ENCODE measurements at regions not wholly inside any gene's neighbourhood (a gene's known extent, or its start where the extent isn't known, plus 50 kb on each side); places are given as distances from the start of the nearest gene placed in this dataset.
A peak's percentile ranks its signal among the peaks of the same experiment; 100 is the strongest.
"Not testable (repeated sequence)": the region's sequence is repeated elsewhere in the genome, so short reads cannot be mapped to it uniquely, and the experiment has no call there.

- peak in 1 of 2 donors; percentile 29 for DNase-seq
Measured at GRCh38 chr9:111276431-111277128, 53.4 kb downstream of the OR2K2 start.

DNA sequence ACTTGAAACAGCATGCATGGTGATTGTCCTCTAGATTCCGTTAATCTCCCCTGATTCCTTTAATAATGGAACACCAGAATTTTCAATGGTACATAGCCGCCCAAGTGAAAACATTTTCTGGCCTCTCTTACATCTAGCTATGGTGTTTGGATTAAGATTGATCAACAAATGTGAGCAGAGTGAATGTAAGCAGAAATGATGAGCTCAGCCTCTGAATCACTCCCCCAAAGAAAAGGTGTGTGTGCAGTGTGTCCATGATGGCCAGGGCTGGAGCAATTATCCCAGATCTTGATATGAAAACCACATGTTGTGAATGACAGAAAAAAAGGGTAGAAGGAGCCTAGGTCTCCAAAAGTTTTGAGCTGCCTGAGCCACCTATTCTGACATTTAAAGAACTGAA lies 55.3 kb downstream of the OR2K2 start:
- no peak for DNase-seq

GRCh38 chr9:111272581-111272980 lies 57.4 kb downstream of the OR2K2 start:
- no peak for DNase-seq

DNA sequence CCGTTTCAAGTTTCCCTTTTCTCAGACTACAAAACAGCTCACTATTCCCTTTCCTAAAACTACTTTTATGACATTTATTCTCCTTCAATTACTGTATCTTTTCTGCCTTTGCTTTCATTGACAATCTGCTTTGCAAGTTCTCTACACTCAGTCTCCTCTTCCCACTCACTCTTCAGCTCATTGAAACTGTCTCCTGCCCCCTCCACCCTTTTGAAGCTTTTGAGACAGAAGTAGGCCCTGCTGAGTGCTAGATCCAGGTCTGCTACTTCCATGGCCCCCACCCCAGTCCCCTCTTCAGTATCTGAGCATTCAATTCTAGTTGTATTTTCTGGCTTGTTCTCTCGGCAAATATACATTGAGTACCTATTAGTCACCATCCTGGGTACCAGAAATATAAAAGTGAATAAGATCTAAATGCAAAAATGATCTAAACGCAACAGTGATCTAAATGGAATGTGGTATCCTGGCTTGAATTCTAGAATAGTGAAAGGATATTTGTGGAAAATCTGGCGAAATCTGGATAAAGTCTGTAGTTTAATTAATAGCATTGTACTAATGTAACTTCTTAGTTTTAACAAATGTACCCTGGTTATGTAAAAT lies 58.4 kb downstream of the OR2K2 start:
- DNase-seq = no peak

DNA sequence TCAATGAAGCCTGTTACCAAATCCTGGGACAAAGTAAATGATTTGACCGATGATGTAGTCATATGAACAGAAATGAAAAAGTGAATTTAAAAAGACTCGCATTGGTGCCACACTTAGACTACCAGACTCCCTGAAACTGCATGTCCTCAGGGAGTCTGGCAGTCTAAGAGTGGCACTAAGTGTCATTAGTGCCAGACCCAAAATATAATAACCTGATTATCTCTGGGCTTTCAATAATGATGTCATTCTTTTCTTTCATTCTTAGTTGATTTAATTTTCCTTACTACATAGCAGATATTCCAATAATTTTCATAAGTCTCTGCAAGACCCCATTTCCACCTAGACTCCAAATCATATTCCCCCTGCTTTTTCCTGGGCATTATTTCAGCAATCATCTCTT lies 59.0 kb downstream of the OR2K2 start:
- DNase-seq = no peak

DNA sequence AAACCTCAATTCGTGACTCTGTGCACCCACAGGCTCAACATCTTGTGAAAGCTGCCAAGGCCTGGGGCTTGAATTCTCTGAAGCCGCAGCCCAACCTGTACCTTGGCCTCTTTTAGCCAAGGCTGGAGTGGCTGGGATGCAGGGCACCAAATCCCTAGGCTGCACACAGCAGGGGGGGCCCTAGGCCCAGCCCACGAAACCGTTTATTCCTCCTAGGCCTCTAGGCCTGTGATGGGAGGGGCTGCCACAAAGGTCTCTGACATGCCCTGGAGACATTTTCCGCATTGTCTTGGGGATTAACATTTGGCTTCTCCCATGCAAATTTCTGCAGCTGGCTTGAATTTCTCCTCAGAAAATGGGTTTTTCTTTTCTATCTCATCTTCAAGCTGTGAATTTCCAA lies 64.0 kb downstream of the OR2K2 start:
- DNase-seq = not testable (repeated sequence)

DNA sequence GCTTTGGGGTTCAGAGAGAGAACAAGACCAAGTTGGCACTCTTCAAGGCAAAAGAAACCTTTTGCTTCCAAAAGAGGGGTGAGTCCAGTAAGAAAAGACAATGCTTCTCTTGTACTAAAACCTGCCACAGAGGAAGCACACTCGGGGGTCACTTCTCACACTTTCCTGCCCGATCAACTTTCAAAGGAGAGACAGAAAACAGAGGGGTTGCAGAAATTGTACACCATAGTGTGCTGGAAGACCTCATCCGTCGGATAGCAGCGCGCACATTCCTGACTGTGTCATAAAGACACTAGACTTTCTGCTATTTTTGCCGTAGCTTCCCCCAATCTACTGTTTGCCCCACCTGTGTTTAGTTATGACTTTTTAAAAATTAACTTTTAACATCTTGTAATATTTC lies 66.9 kb downstream of the OR2K2 start:
- DNase-seq = no peak

DNA sequence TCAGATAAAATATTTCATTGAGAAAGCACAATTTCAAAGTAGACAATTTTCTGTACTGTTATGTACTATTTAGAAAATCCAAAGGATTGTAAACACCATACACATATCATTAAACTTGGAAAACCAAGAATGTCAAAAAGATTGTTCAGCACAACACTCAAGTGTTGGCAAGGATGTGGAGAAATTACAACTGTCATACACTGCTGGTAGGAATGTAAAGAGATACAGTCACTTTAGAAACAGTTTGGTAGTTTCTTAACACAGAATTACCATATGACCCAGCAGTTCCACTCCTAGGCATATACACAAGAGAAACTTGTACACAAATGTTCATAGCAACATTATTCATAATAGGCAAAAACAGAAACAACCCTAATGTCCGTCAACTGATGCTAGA lies 71.2 kb downstream of the OR2K2 start:
- no peak for DNase-seq

DNA sequence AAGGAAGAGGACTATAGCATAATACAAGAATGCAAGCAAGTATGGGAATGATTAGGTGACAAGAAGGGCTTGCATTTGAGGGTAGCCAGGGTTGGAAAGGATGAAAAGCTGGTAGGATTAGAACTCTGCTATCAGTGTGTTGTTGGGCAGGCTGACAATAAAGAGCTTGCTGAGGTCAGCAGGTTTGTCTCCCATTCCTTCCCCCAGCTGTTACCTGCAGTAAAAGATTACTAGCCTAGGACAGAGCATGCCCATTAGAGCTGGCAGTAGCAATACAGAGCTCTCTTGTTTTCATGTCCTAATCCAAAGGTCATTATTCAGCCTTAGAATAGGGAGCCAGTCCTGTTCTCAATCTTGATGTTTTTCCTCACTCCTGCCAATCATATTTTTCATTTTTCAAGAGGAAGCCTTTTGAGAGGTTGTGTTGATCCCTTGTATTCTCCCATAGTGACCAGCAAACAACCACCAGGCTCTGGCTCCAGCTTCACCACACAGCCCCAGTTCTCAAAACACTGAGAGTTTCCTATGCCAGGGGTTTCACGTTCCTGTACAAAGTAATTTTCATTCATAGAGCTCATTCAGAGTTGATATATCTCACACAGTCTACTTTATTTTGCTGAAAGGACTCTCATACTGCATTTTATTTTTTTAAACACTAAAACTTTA lies 71.7 kb downstream of the OR2K2 start:
- DNase-seq = no peak

DNA sequence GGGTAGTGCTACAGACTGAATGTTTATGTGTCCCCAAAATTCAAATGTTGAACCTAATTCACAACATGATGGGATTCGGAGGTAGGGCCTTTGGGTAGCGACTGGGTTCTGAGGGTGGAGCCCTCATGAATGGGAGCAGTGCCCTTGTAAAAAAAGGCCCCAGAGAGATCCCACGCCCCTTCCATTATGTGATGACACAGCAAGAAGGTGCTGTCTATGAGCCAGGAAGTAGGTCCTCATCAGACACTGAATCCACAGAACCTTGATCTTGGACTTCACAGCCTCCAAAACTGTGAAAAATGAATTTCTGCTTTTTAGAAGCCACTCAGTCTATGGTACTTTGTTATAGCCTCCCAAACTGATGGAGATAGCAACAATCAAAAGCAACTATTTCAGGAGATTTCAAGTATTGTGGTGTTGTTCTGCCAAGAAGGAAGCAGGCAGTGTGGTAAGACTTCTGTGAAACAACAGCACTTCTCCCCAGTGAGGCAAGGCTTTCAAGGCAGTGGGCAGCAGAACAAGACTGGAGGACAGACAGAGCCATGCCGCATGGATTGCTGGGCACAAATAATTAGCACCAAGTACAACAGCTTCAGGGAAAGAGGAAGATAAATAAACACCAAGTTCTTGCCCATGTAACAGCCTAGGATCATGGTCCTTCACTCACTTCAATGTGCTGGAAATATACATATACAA lies 76.1 kb downstream of the OR2K2 start:
- DNase-seq = peak; percentile 69 to 81

- no peak for DNase-seq
Measured at GRCh38 chr9:111250875-111251842, 78.9 kb downstream of the OR2K2 start.

DNA sequence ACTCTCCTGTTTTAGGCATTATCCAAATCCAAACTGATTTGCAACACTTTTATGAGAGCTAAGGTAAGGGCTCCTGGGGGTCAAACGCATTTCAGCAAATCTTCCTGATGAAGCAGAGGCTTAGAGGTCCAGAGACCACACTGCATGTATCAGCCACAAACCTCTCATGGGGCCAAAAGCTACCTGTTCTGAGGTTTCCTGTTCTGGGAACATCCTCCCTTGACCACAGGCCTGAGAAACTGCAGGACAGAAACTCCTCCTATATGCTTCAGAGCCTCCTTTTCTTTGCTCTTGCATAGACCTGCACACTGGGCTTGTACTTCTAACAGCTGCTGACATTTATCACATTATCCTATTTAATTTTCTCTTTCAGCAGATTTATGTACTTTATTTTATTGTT lies 92.6 kb downstream of the OR2K2 start:
- no peak for DNase-seq

DNA sequence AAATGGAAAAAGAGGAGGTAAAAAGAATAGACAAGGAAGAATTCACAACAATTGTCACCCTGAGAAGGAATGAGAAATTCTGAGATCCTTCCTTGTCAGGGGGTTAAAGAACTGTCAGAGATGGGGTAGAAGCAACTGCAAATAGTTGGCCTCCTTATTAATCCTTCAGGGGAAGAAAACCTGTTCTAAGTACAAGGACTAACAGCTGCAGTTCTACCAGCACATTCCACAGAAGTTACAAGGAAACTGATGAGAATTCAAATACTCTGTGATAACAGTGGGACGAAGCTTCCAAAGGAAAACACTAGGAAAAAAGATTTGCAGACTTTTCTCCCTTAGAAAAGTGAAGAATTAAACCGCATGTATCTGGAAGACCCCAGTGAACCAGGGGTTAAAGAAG lies 93.7 kb downstream of the OR2K2 start:
- DNase-seq = no peak

- DNase-seq = no peak
Measured at GRCh38 chr9:111233963-111234362, 96.1 kb downstream of the OR2K2 start.

- no peak for DNase-seq
Measured at GRCh38 chr9:111232997-111233790, 96.8 kb downstream of the OR2K2 start.

DNA sequence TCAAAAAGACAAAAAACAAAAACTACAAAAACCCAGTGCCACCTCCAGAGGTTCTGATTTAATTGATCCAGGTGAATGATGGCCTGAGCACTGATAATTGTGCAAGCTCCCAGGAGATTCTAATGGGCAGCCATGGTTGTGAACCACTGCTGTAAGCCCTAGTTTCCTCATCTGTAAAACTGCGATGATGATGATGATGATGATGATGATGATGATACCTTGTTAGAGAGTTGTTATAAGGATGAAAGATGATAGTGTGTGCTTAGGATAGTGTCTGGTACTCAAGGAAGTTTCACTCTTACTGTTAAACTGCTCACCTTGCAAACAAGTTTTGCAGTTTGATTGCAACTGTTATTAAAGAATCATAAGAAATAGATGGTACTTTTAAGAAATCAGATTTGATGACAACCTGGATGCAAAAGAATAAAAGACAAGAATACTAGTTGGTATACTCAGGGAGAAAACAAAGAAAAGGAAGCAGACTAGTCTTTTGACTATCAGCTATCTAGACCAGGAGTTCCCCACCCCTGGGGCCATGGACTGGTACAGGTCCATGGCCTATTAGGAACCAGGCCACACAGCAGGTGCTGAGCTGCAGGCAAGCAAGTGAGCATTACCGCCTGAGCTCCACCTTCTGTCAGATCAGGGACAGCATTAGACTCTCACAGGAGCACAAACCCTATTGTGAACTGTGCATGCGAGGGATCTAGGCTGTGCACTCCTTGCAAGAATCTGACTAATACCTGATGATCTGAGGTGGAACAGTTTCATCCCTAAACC lies 98.0 kb downstream of the OR2K2 start:
- no peak for DNase-seq

DNA sequence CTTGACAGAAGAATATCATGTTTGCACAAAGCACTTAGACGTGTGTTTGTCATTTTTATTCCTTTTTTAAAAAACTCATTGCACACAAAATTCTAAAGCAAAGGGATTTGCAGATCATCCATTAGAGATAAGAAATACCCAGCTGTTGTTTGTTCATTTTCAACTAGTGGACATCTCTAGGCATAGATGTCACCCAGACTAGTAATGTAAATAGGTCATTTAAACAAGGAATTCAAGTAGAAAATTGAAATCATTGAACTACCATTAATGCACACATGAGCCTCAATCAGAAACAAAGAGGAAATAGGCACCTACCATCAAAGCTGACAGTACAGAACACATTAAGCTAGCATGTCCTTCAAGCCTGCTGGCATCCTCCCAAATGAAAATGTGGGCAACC lies 107.3 kb downstream of the OR2K2 start:
- no peak for DNase-seq

GRCh38 chr9:111212874-111213273 lies 117.2 kb downstream of the OR2K2 start:
- no peak for DNase-seq

DNA sequence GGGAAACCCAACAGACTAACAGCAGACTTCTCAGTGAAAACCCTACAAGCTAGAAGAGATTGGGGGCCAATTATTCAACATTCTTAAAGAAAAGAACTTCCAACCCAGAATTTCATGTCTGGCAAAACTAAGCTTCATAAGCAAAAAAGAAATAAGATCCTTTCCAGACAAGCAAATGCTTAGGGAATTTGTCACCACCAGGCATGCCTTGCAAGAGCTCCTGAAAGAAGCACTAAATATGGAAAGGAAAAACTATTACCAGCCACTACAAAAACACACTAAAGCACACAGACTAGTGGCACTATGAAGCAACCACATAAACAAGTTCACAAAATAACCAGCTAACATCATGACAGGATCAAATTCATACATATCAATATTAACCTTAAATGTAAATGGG lies 131.1 kb downstream of the OR2K2 start:
- DNase-seq = no peak

GRCh38 chr9:111197256-111197655 lies 132.8 kb downstream of the OR2K2 start:
- no peak for DNase-seq

- DNase-seq = no peak
Measured at GRCh38 chr9:111195766-111196165, 134.3 kb downstream of the OR2K2 start.
